Forelimb muscle (tissue), 1 donor: ENCODE measurements at regions not wholly inside any gene's neighbourhood (a gene's known extent, or its start where the extent isn't known, plus 50 kb on each side); places are given as distances from the start of the nearest gene placed in this dataset.
"Not testable (repeated sequence)": the region's sequence is repeated elsewhere in the genome, so short reads cannot be mapped to it uniquely, and the experiment has no call there.

Experiments used
- DNase-seq: peaks from one replicate; pipeline ENCODE4 v3.0.0-alpha.2; 2013; ENCODE audit warnings: low read depth

DNA sequence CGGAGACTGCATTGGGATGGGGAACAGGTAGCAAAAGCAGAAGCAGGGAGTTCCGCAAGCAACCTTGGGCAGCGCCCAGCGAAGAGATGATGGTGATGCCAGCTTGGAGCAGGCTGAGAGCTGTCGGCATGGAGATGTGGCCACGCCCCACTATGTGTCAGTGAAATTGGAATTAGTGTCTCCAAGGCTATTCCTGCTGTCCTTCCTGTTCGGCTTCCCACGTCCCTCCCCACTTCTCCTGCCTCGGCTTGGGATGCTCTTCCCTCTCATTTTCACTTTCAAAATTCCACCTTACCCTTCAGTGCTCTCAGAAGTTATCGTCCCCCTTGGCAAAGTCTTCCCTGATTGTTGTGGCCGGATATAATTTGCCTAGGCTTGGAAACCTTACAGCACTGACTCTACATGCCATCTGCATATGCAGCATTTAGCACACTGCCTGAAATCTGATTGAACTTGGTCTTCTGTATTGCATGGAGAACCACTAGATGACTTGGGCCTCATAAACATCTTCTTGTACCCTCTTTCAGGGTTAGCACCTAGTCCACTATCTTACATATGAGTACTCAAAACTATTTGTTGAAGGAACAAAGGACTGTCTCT, 270.7 kb upstream of the RUNX1 start:
- DNase-seq = no peak

DNA sequence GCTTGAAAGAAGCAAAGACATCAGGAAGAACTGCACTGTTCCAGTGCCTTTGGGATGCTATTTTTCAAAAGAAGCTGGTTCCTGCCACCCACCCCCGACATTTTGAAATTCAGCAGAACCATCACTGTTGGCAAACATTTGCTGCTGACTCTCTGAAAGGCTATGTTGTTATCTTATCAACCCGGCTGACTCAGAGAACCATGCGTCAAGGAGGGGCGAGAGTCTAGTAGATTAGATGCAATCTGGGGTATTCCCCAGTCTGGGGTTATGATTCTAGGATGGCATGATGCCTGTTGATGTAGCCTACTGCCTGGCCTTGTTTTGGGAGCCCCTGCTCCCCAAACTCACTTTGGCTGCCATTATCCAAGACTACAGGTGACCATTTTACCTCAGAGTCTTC, 267.8 kb upstream of the RUNX1 start:
- no peak for DNase-seq

DNA sequence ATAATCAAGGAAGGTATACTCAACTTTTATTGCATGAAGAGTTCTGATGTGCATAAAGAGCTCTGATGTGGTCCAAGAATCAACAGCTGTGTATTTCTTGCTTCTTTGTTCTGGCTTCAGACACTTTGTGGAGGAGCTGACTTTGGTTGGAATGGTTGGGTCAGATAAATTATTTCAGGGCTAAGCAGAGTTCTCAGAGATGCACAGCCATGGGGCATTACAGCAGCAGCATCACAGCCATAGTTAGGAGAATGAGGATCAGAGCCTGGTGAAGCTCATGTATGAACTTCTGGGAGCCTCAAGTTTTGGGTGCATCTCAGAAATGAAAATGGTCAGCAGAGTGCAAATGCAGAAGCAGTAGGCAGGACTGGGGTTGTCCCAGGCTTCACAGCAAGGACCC, 267.4 kb upstream of the RUNX1 start:
- no peak for DNase-seq

DNA sequence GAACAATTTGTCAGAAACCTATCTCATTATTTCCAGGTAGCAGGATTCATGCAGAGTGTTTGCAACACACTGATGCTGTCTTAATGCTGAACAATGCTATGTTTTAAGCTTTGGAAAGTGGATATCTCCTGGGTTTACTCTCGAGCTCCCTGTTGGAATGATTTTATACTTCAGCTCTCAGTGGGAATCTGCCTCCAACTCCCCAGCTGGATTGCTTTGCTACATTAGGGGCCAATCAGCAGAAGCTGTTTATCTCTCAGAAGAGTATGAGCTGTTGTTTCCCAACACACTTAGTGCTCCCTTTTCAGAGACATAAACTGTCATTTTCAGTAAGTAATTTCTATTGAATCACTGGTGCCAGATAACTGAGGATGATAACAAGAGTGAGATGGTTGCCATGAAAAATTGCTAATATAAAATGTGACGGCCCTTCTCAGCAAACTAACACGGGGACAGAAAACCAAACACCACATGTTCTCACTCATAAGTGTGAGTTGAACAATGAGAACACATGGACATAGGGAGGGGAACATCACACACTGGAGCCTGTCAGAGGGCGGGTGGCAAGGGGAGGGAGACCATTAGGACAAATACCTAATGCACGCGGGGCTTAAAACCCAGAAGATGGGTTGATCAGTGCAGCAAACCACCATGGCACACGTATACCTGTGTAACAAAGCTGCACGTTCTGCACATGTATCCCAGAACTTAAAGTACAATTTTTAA, 265.9 kb upstream of the RUNX1 start:
- no peak for DNase-seq

DNA sequence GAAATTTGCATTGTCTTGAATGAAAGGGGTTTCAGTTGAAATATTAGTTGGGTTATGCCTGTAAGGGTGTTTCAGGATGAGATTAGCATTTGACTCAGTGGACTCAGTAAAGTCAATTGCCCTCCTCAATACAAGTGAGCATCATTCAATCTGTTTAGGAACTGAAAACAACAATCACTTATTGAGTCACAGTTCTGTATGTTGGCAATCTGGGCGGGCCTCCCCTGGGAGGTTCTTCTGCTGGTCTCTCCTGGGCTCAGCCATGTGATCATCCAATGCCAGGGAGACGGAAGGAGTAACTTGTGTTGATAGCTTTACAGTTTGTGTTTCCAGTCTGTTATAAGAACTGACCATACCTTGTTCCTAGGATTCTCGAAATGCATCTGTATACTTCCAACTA, 262.9 kb upstream of the RUNX1 start:
- DNase-seq = no peak

DNA sequence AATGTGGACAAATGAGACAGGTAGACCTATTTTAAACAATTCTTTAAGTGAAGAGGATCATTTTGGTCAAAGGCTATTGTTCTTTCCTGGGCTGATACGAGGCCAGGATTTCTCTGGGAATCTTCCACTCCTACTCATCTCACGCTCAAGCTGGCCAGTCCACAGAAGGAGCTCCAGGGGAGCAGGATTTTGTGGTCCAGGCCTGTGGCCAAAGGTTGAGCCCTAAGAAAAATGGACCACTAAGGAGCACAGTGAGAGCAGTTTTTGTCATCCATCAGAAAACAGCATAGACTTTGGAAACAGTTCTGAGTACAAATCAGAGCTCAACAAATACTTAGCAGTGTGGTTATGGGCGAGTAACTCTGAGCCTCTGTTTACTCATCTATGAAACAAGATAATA, 260.2 kb upstream of the RUNX1 start:
- no peak for DNase-seq

DNA sequence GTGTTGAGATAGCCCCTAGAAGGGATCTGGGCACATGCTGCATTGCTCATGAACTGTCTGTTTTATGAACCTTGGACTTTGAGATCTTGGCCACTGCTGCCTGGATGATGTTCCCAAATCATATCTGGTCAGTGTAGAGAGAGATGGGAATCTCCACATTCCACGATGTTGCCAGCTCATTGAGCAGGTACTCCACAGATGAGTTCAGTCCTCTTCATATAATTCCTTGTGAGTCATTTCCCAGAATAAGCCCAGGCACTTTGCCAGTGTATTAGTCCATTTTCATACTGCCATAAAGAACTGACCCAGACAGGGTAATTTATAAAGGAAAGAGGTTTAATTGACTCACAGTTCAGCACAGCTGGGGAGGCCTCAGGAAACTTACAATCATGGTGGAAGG, 254.0 kb upstream of the RUNX1 start:
- DNase-seq = no peak

DNA sequence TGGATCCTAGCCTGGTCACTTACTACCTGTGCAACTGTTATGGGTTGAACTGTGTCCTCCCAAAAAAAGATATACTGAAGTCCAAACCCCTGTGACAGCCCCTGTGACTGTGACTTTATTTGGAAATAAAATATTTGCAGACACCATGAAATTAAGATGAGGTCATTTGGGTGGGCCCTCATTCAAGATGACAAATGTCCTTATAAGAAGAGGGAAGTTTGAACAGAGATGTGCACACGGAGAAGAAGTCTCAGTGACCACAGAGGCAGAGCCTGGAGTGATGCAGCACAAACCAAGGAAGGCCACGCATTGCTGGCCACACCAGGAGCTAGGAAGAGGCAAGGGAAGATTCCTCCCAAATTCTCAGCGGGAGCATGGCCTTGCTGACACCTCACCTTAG, 249.7 kb upstream of the RUNX1 start:
- DNase-seq = no peak

DNA sequence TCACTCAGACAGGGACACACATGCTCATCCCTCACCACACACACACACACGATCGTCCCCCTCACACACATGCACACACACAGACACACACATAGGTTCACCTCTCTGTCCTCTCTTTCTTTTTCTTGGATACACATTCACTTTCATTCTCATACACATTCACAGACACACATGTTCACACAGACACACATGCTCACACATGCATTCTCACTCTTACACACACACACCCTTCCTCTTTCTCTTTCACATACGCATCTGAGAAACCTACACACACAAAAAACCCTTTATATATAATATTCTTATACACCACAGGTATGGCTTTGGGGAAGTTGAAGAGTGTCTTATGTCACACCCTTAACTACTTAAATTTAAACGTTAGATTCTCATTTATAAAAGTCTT, 248.6 kb upstream of the RUNX1 start:
- DNase-seq = no peak

DNA sequence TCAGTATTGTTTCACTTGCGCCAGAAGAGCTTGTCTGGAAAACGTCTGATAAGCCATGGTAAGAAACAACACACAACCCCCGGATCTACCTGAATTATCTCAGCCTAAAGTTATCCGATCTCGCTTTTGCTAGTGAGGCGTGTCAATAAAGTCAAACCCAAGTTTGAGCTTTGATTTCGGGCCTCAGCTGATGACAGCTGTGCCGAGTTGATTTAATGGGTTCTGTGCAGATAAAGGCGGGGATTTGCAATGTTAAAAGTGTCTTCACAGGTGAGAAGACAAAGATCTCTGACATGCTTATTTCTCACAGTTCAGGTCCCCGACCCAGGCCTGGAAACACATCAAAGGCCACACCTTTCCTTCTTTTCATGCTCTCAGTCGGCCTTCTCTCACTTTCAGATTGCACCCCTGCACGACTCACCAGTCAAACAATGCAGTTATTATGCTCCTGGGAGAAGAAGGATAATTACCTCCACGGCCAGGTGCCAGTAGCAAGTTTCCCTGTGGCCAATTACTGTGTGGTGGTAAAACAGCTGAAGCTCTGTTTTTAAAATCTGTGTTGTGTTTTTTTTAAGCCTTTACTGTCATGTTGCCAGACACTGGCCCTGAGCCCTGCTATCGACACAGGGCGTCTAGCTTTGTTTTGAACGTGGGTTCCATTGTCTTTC, 245.3 kb upstream of the RUNX1 start:
- DNase-seq = no peak

DNA sequence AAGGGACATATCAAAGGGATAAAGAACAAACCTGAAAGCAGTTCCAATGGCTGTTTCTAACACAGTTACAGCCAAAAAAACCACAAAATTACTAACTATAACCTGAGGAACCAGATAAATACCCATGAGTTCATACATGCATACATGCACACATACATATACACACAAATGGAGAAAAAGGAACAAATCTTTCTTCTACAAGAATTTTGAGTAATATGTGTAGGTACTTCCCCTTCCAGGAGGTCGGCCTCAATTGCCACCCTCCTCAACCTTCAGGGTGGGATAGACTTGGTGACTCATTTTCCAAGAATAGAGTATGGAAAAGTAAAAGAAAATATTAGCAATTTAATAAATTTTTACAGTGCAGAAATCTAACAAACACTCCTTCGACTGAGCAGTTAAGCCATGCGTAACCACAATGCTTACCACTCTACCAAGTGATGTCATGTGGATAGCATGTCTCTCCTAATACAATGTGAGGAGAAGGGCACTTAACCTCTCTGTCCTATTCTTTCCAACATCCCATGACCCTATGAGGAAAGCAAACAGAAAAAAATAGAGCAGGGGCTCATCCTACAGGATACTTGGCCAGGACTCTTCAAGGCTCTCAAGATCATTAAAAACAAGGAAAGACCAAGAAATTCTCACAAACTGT, 243.0 kb upstream of the RUNX1 start:
- DNase-seq = no peak

DNA sequence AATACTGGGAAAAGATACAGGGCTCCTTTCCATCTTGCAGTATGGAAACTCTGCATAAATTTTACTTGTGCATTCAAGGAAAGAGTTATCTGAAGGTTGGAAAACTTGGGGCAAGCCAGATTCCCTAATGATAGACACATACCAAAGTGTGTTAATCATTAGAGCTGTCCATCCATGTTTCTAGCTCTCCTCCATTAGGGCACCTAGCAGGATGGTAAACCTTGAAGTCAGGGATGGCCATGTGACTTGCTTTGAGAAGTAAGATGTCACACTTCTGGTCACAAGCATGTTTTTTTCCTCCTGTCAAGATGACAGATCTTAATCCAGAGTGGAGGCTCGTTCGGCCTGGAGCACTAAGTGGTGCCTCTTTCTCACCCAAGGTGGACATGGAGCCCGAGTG, 241.9 kb upstream of the RUNX1 start:
- DNase-seq = no peak

DNA sequence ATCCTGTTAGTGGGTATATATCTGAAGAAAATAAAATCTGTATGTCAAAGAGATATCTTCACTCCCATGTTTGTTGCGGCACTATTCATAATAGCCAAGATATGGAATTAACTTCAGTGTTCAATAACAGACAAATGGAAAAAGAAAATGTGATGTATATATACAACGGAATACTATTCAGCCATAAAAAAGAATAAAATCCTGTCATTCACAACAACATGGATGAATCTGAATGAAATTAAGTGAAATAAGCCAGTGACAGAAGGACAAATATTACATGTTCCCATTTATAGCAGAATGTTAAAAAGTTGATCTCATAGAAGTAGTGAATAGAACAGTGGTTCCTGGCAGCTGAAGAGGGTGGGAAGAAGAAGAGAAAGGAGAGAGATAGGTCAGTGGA, 239.1 kb upstream of the RUNX1 start:
- no peak for DNase-seq

DNA sequence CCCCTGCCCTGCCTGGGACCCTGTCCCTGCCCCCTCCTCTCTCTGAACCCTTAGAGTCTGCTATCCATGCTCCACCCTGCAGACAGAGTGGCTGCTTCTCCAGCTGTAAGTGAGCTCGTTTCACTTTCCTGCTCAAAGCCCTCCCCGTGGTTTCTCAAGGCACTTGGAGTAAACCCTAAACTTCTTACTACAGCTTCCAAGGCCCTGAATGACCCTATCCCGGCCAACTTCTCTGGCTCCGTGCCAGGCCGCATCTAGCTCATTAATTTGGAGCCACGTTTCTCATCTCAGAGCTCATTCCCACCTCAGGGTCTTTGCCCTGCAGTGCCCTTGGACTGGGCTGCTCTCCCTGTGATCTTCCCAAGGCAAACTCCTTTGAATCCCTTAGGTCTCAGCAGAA, 235.1 kb upstream of the RUNX1 start:
- no peak for DNase-seq

DNA sequence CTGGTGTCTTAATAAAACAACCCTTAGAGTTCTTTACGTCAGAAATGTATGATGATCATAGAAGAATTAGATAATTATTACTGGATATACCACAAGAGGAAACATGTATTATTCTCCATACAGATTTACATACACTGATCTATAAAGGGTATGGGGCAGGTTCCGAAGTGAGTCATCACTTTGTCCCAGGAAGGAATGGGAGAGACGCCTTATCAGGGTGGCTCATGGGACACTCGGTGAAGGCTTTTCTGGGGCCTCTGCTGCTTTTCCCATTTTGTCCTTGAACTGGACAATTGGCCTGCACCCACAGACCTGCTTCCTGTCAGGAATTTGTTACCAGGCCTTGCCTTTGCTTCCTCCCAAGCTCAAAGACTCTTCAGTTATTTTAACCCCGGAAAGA, 233.8 kb upstream of the RUNX1 start:
- no peak for DNase-seq

DNA sequence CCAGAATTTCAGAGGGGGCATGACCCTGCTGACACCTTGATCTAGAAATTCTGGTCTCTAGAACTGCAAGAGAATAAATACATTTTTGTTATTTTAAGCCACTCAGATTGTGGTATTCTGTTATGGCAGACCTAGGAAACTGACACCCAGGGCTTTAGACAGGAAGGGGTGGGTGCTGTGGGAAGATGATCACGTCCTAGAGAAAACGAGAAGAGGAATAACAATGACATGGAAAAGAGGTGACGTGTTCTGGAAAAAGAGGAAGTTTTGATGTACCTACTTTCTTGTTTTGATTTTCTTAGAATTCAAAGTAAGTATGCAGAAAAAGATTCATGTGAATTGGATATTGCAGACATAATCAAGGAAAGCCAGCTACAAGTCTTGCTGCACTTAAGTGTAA, 232.9 kb upstream of the RUNX1 start:
- DNase-seq = no peak

DNA sequence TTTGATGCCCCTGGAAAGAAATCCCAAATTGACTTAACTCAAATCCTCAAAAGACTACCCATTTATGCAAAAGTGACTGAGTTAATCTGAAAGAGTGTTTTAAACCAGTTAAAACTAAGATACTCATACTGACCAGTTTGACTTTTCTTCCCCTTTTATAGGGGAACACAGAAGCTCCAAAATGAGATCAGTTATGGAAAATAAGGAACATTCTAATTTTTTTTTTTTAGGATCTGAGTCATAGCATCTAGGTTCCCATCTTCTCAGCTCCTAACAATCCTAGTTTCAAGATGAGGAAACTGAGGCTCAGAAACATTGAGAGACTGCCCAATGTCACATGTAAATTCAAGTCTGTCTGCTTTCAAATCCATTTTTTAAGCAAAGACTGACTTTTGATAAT, 231.1 kb upstream of the RUNX1 start:
- no peak for DNase-seq

DNA sequence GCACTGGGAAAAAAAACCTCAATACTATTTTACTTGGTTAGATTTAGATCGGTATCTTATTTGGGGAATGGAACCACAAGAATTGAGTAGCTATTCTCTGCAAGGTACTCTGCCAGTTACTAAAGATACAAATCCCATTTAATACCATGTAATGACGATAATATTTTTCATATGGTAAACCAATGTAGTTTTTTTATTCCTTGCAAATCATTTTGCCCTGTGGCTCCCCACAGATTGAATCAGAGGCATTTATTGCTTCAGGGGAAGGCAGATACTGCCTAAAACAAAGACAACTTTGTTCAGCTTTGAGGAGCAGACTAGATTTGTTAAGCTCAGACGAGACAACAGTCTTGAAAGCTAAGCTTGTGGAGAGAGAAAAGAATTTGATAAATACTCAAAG, 226.7 kb upstream of the RUNX1 start:
- DNase-seq = no peak

DNA sequence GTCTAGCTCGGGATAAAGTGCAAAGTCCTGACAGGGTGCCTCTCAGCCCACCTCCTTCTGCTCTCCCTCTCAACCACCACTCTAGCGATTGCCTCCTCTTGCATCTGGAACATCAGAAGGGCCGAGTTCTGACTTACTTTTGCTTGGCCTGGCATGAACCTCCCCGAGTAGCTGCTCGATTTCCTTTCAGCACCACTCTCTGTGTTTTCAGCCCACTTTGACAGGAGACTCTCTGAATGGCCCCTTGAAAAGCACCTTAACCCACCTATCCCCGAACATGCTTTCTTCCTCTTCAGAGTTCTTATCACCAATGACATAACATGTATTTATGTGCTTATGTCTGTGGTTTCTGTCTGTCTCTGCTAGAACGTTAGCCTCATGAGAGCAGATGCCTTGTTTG, 225.8 kb upstream of the RUNX1 start:
- no peak for DNase-seq

DNA sequence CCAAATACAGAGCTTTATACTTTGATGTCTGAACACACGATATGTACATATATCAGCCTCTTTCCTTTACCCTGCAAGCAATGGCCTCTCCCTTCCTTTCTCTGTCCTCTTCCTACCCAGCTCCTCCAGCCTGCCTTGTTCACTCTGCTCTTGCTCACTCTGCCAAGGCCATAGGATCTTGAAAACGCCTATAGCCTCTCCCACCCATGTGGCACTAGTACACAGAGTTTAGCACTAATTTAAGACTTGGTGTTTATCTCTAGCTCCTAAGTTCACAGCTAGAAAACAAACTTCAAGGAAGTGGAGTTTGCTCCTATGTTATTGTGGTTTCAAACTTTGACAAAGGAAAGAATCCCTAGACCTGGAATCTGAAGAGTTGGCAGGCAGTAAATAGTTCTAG, 225.0 kb upstream of the RUNX1 start:
- no peak for DNase-seq

DNA sequence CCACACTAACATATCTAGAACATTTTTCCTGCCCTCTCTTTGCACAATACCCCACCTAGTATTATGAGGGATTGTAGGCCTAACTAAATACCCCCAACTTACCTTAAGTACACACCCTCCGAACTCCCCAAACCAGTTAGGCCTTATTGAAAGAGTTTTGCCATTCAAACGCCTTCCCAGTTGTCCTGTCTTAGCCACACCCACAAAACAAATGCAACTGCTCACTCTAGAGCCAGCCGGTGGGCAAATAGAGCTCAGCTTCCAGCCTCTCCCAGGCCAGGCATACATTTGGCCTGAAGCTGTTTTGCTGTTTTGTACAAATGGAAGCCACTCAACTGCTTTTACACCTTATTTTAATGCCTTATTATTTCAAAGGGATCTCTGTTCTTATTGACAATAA, 224.2 kb upstream of the RUNX1 start:
- no peak for DNase-seq

DNA sequence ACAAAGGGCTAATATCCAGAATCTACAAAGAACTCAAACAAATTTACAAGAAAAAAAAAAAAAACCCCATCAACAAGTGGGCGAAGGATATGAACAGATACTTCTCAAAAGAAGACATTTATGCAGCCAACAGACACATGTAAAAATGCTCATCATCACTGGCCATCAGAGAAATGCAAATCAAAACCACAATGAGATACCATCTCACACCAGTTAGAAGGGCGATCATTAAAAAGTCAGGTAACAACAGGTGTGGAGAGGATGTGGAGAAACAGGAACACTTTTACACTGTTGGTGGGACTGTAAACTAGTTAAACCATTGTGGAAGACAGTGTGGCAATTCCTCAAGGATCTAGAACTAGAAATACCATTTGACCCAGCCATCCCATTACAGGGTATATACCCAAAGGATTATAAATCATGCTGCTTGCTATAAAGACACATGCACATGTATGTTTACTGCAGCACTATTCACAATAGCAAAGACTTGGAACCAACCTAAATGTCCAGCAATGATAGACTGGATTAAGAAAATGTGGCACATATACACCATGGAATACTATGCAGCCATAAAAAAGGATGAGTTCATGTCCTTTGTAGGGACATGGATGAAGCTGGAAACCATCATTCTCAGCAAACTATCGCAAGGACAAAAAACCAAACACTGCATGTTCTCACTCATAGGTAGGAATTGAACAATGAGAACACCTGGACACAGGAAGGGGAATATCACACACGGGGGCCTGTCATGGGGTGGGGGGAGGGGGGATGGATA, 222.4 kb upstream of the RUNX1 start:
- DNase-seq = not testable (repeated sequence)
